Activated CD8-positive, alpha-beta memory T cell treated with anti-CD3 and anti-CD28 coated beads for 36 hours (primary cell): ENCODE measurements at regions not wholly inside any gene's neighbourhood (a gene's known extent, or its start where the extent isn't known, plus 50 kb on each side); places are given as distances from the start of the nearest gene placed in this dataset.

ENCODE experiments used
- CTCF ChIA-PET: fragments of 350-600 bp; sonication (Branson Sonifier 250); formaldehyde crosslinking; loops from one replicate; lab custom pipeline; 2021; ENCODE audit warnings: antibody characterized with exemption; lab: Charles Lee
- POLR2A ChIA-PET: fragments of 350-600 bp; sonication (Branson Sonifier 250); formaldehyde crosslinking; loops from one replicate; lab custom pipeline; 2021; ENCODE audit warnings: antibody characterized with exemption; lab: Charles Lee

DNA sequence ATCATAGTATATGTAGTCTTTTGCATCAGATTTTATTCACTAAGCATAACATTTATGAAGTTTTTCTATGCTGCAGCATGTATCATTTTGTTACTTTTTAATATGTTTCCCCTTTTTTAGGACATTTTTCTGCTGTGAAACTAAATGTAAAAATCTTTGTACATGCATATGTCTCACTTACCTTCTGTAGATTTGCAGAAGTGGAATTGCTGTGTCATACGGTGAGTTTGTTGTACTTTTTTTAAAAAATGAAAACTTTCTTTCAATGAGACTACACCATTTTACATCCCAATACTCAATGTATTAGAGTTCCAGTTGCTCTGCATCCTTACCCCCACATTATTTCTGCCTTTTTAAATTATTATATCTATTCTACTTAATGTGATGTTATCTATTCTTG, 868.9 kb downstream of the PDHA2 start:
- ChIA-PET CTCF (no interaction called here), POLR2A (no interaction called here)

DNA sequence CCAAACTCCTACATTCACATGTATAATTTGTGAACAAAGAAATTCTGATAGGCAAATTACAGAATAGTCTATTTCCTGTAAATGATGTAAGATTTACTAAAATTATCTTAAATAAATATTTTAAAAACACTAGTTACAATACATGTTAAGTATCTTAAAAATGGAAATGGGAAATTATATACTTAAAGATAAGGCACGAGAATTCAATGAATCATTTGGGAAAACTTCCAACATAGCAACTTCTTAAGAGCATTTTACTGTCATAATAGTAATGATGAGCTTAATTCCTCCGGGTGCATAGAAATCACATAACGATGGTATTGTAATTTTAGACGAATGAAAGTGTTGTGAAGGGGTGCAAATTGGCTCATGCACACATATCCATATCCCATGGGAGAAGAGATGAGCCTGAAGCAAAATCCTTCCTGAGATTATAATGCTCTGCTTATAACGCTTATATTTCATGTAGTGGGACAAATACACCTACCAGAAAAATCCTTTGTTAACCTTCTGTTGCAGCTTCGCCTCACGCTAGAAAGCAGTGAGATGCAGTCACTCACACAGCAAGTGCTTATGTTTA, 873.5 kb downstream of the PDHA2 start:
- CTCF ChIA-PET, result no interaction called here
- POLR2A ChIA-PET, result no interaction called here

DNA sequence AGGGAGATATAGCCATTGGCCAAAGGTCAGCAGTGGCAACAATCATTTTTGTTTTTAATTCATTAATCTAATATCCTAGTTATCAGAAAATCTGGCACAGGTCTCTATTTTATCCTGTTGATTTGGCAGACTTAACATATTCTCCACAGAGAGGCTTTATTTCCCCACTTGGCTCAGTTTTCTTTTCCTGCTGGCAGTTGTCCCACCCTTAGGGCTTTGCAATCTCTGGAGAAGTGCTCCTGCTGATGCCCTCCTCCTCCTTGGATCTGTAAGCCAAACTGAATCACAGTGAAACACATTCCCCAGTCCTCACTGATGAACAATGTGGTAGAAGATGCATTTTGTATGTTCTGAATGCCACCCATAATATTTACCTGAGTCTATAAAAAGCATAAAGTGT, 889.7 kb downstream of the PDHA2 start:
- ChIA-PET CTCF (no interaction called here), POLR2A (no interaction called here)

DNA sequence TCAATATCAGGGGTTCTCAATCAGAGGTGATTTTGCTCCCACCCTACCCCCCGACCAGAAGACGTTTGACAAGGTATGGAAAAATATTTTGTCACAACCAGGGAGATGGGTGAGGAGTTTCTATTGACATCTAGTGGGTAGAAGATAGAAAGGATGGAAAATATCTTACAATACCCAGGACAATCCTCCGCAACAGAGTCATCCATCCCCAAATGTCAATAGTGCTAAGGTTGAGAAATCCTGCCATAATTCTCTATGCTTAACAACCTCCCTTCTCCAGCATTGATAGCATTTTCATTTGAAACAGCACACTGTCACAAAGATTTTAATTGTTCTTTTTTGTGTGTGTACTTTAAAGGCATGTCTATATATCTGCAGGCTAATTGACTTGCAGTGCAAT, 890.5 kb downstream of the PDHA2 start:
- ChIA-PET CTCF (no interaction called here), POLR2A (no interaction called here)

DNA sequence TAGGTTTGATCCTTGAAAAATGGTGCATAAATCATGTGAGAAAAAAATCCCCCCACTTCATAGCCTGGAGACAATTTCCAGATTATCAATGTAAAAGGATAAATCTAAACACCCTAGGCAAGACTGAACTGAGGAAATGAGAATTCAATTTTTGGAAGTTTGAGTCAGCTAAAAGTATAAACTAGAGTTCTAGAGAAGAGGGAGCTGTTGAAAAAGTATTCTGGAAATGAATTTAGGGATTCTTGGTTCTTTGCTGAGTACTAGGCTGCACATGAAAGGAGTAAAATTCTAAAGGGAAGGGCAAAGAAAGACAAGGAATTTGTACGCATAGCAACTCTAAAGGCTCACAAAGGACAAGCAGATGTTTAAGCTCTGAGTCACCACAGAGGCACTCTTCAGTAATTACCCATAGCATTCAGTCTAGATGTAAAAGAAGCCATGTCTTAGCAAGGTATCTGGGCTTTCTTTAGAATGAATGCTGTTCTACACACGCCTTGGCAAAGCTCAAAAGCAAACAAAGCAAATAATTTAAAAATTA, 896.5 kb downstream of the PDHA2 start:
- CTCF ChIA-PET, result no interaction called here
- POLR2A ChIA-PET, result no interaction called here

DNA sequence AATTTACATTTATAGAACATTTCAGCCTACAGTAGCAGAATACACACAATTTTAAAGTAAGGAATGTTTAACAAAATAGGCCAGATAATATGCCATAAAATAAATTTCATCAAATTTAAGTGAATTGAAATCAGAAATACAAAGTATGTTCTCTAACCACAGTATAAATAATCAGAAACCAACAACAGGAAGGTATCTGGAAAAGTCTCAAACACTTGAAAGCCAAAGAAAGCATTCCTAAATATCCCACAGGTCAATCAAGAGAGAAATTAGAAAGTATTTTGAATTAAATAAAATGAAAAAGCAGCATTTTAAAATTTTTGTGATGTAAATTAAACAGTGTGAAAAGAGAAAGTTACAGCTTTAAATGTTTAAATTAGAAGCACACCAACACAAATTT, 899.2 kb downstream of the PDHA2 start:
- CTCF ChIA-PET, result no interaction called here
- POLR2A ChIA-PET, result no interaction called here

DNA sequence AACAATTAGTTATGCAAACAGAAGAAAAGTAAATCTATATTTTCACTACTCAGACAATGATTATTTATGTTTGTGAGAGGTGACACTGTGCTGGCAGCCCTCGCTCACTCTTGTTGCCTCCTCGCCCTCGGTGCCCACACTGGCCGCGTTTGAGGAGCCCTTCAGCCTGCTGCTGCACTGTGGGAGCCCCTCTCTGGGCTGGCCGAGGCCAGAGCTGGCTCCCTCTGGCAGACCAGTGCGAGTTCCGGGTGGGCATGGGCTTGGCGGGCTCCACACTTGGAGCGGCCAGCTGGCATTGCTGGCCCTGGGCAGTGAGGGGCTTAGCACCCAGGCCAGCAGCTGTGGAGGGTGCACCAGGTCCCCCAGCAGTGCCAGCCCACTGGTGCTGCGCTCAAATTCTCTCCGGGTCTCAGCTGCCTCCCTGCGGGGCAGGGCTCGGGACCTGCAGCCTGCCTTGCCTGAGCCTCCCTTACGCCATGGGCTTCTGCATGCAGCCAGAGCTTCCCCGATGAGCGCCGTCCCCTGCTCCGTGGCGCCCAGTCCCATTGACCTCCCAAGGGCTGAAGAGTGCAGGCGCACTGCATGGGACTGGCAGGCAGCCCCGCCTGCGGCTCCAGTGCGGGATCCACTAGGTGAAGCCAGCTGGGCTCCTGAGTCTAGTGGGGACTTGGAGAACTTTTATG, 902.6 kb downstream of the PDHA2 start:
- POLR2A ChIA-PET, result no interaction called here
- CTCF ChIA-PET, result no interaction called here

DNA sequence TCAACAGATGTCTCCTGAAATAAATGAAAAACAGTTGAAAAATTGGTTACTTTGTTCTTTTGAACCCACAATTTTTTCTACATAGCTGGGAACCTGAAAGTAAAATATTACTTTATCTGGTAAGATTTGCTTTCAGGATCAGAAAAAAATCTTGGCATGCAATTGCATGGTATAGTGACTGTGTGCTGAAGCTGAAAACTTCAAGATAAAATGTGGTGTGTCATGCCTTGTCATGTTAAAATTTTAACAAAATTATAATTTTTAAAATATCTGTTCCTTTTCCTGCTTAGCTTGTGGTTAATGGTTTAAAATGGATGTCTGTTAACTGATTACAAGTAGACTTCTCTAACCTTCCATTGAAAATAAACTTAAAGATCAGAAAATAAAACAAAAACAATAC, 904.8 kb downstream of the PDHA2 start:
- CTCF ChIA-PET, result no interaction called here
- POLR2A ChIA-PET, result no interaction called here

DNA sequence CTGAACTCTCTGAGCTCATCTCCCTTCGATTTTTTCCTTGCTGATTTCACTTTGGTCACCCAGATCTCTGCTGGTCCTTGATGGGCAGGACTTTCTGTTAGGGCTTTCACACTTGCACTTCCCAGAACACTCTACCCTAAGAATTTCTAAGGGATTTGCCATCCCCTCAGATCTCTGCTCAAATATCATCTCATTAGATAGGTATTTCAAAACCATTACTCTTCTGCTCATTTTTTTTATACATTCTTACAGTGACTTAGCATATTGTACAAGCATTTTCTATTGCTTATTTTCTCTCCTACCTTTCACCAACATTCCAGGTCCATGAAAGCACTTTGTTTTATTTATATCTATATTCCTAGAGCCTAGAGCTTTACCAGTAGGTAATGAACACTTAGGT, 913.3 kb downstream of the PDHA2 start:
- ChIA-PET POLR2A (no interaction called here), CTCF (no interaction called here)

DNA sequence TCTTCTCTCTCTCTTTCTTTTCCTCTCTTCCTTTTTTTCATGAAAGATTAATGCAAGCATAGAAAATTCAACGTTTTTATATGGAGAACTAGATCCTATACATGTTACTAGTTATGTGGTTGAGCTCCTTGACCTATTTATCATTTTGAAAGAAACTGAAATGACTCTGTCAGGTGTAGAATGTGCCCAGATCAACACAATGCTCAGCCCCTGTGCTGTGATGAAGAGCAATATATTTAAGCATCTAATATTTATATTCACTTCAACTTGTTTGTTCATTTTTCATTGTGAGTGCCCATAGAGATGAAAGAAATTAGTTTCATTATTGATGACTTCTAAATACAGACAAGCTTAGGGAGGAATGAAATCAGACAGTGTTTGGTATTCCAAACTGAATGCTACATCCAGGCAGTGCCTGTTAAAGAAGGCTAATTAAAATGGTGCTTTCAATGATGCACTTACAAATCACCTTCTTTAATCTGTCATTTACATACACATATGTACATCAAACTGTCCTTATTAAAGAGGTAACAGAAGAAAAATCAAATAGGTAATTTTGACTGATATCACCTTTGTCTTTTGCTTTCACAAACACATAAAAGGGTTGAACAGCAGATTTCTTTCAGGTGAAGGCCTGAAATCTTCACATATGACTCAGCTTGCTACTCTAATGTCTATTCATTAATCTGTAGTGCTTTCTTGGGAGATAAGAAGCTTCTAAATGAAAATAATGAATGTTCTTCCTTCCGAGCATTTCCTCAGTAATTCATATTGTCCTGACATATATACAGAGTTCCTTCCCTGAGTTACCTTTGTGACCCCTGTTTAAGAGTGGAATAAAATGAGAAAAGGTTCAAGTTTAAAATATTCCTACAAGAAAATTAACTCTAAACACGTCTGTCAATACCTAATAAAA, 915.9 kb downstream of the PDHA2 start:
- CTCF ChIA-PET, result no interaction called here
- POLR2A ChIA-PET, result no interaction called here

DNA sequence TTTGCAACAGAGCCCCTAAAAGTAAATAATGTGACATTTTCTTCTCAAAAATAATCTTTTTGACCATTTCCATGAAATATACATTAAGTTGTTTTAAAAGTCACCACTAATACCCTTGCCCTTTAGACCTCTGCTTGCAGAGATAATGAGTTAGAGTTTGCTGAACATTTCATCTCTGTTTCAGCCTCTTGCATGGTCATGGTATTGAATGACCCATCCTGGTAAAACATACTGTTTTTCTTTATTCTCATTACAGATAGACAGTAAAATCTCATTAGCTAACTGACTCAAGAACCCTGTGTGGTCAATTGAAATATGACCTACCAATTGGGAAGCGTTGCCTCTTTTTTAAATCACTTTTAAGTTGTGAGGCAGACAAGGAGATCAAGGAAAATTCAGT, 916.7 kb downstream of the PDHA2 start:
- POLR2A ChIA-PET, result no interaction called here
- CTCF ChIA-PET, result no interaction called here

DNA sequence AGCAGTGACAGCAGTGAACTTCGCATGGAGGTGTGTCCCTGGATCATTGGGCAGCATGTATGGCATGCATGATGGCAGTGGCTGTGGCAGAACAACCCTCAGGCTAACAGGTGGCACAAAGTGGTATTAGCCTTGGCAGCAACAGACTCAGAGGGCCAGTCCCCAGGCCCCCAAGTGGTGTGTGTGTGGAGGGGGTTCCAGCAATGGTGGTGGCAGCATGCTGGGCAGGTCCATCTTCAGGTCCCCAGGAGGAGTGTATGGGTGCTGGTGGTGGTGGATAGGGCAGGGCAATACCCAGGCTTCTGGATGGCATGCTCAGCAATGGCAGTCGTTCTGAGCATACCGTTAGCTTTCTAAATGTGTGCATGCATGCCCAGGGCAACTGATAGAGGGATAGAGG, 923.7 kb downstream of the PDHA2 start:
- ChIA-PET POLR2A (no interaction called here), CTCF (no interaction called here)

DNA sequence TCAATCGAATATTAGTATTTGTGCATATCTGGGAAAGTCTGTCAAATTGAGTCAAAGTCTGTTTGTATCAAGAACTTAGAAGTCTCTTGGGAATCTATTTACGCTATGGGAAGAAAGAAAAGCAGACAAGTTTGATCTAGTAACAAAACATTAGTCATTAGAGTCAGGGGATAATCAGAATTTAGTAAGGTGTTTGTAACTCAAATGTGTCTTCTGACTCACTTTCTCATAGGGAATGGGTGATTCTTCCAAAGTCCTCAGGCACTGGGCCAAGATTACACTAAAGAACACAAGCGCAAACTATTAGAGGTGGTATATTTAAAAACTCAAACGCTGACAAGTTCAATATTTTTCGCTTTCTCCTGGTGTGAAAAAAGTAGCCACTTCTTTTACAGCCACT, 926.5 kb downstream of the PDHA2 start:
- CTCF ChIA-PET, result no interaction called here
- POLR2A ChIA-PET, result no interaction called here

DNA sequence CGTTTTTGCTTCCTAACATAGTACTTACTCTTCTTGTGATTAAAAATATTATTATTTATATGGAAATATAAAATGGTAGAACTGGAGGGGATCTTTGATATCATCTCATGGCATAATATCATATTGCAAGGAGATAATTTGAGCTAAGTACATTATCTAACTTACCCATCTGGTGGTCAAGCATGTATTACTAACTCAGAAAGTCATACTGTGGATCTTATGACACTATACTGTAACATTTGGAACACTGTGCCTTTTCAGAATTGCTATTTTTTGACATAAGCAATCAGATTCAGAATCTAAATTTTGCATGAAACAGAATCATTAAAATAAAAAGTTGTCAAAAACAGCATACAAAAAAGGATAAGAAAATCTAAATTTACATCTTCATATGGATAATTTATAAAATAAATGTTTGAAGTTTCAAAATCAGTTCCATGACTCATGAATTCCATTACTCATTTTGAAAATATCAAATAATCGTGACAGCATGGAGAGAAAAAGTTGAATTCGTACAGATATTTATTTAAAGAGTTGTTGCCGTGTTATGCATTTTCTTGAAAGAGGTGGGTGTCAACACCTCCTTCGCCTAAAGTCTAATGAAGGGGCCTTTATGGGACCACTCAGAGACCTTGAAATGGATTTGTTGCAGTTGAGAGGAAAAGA, 928.1 kb downstream of the PDHA2 start:
- CTCF ChIA-PET, result no interaction called here
- POLR2A ChIA-PET, result no interaction called here

DNA sequence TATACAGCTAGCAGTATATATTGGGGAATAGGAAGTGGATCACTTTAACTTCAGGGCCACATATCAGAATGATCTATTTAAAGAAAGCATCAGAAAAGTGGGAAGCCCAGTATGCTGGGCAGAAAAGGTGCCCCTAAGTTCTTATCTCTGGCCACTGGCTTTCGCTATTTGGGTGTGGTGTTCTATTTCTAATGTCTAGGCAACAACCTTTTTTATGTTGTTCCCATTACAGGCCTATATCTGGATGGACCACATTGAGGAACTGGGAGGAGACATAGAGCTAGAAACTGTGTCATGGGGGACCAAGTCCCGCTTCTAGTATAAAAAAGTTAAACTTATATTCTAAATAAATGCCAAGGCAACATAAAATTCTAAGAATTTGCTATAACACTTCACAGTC, 935.6 kb downstream of the PDHA2 start:
- ChIA-PET CTCF (no interaction called here), POLR2A (no interaction called here)

DNA sequence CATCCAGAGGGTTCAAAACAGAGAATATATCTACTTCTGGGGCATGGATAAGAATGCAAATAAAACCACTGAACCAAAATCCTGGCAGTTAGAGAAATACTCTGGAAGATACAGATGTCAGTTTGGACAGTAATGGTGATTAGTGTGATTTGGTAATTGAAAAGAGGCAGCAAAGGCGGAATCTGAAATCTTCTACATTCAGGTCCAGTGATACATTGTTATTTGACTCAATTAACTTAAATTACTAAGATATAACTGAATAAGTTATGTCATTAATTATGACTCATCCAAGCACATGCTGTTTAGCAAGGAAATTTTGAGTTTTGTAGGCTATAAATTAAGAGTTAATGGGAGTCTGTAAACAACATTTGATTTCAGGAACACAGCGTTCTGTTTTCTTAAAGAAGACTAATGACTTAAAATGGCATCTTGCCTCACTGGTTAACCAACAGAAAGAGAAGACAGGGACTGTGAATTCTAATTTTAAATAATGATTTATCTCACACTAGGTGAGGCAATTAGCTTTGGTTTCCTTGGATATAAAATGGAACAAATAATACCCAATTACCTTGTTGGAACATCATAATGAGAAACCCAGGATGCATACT, 937.1 kb downstream of the PDHA2 start:
- ChIA-PET POLR2A (no interaction called here), CTCF (no interaction called here)

DNA sequence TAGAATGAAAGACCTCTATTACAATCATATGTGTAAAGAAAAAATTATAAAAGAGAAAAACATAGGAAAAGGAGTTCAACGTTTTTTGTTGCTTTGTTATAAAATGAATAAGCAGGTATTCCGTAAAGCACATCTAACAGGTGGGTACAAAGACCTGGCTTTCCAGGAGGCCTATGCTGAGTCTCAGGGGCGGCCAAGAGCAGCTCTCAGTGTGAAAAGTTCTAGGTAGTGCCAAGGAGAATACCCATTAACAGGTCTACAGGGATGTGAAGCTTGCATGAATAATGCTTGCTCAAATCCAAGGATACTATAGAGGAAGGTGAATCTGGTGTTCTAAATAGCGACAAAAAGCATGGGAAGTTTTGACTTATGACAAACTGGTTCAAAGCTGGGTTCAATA, 944.4 kb downstream of the PDHA2 start:
- ChIA-PET POLR2A (no interaction called here), CTCF (no interaction called here)

DNA sequence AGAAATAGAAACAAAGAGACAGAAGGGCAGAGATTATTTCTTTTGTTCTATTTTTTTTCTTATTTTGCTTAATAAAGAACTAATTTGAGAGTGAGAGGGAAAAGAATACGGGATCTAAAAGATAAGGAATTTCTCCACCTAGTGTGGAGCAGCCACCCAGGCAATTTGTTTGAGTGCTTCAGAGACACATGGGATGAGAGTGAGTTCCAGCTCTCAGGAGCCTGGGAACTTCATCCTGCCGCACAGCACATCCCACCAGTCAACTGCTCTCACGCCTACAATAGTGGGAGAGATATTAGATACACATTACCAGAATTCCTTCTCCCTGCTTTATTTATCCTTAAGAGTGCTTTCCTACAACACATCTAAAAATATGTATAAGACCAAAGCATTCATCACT, 946.4 kb downstream of the PDHA2 start:
- ChIA-PET POLR2A (no interaction called here), CTCF (no interaction called here)

DNA sequence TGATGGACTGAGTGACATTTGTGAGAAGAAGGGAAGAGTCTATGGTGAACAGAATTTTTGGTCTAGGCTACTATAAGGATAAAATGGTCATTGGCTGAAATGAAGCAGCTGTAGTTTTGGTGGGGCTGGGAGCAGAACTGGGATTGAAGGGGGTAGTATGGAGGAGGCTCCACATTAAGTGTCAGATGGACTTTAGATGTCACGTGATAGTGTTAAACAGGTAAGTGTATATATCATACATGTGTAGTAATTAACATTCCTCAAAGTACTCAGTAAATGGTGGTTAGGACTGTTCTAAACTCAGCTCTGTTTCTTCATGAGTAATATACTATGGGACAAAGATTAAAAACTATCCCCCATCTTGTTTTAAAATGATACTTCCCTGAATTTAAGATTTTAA, 947.9 kb downstream of the PDHA2 start:
- ChIA-PET POLR2A (no interaction called here), CTCF (no interaction called here)

DNA sequence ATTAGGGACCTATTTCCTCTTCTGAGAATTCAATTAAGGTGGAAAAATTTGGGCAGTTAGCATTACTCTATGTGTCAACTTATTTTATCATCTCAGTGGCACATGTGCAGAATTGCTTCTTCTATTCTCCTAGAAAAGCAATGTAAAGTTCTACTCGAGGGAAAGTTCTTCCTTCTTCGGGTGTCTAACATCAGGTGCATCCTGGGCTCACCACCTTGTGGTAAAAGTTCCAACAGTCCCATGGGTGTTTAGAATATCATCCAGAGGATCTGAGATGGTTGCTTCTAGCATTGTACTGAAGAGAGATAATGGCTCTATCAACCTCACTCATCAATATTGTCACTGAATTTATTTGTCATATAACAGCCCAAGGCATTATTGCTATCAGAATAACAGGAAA, 969.7 kb downstream of the PDHA2 start:
- CTCF ChIA-PET, result no interaction called here

More for the DNA sequence above, 969.7 kb downstream of the PDHA2 start:
- POLR2A ChIA-PET, result no interaction called here
